Gastrocnemius medialis (tissue), 4 donors: ENCODE measurements at regions not wholly inside any gene's neighbourhood (a gene's known extent, or its start where the extent isn't known, plus 50 kb on each side); places are given as distances from the start of the nearest gene placed in this dataset.

Experiments used
- CTCF ChIP-seq, 5 experiments: fragments of 450-650 bp in 3 of 5; fragments of 200-600 bp in 2 of 5; sonication (generic) in 2 of 5; IDR thresholded peaks in 4 of 5; conservative IDR thresholded peaks in 1 of 5; 1 replicate in 4 of 5; 2 replicates in 1 of 5; pipeline ENCODE4 v1.5.1; 2016 to 2019; ENCODE audit warnings: antibody characterized with exemption in 5 of 5, mild to moderate bottlenecking in 3 of 5, moderate library complexity in 3 of 5
- POLR2A ChIP-seq, 2 donors: fragments of 450-650 bp; IDR thresholded peaks; one replicate each; pipeline ENCODE4 v1.6.1; 2017; ENCODE audit warnings: antibody characterized with exemption in 2 of 2, mild to moderate bottlenecking in 2 of 2, moderate library complexity in 2 of 2

GRCh38 chr2:33877348-33878016, 278.4 kb upstream of the FAM98A start:
- no peak for TF ChIP-seq CTCF (IDR thresholded peaks at IDR 0.05 in 4 of 5, conservative IDR thresholded peaks at IDR 0.05 in 1 of 5)
- TF ChIP-seq POLR2A (IDR thresholded peaks at IDR 0.05): no peak
